Frontal cortex (tissue), 3 donors: ENCODE measurements at regions not wholly inside any gene's neighbourhood (a gene's known extent, or its start where the extent isn't known, plus 50 kb on each side); places are given as distances from the start of the nearest gene placed in this dataset.

Source experiments
- DNase-seq, 2 donors: peaks; one replicate each; pipeline ENCODE4 v3.0.0; 2012; ENCODE audit warnings: low spot score in 2 of 2
- FAIRE-seq: peaks from 2 replicates; lab custom pipeline; 2012; peaks lifted over from hg19 to GRCh38; lab: Jason Lieb, UNC
- donor health status: control.
- donor health status: control.
- donor health status: control.

GRCh38 chr1:221622389-221622788, 119.5 kb downstream of the DUSP10 start:
- no peak for DNase-seq
- FAIRE-seq: no peak

GRCh38 chr1:221625026-221625425, 116.9 kb downstream of the DUSP10 start:
- FAIRE-seq: no peak

GRCh38 chr1:221626041-221626440, 115.8 kb downstream of the DUSP10 start:
- FAIRE-seq: no peak
- no peak for DNase-seq

More at GRCh38 chr1:221625026-221625425, 116.9 kb downstream of the DUSP10 start:
- no peak for DNase-seq

- DNase-seq (no peak), FAIRE-seq (no peak)
Observed at GRCh38 chr1:221630236-221630635, 111.7 kb downstream of the DUSP10 start.

- DNase-seq: no peak
- no peak for FAIRE-seq
Observed at GRCh38 chr1:221631556-221631955, 110.3 kb downstream of the DUSP10 start.

- no peak for FAIRE-seq
- DNase-seq: no peak
Observed at GRCh38 chr1:221632072-221632471, 109.8 kb downstream of the DUSP10 start.

GRCh38 chr1:221633841-221634409, 108.0 kb downstream of the DUSP10 start:
- FAIRE-seq (peak; percentile 30), DNase-seq (no peak)

- FAIRE-seq: no peak
- no peak for DNase-seq
Observed at GRCh38 chr1:221634606-221635005, 107.3 kb downstream of the DUSP10 start.

- DNase-seq (no peak), FAIRE-seq (no peak)
Observed at GRCh38 chr1:221635305-221635704, 106.6 kb downstream of the DUSP10 start.

GRCh38 chr1:221636096-221636495, 105.8 kb downstream of the DUSP10 start:
- FAIRE-seq (no peak), DNase-seq (no peak)

- FAIRE-seq (no peak), DNase-seq (no peak)
Observed at GRCh38 chr1:221636967-221637366, 104.9 kb downstream of the DUSP10 start.

- FAIRE-seq (no peak), DNase-seq (peak in 1 of 2 donors; percentile 11)
Observed at GRCh38 chr1:221637641-221638041, 104.2 kb downstream of the DUSP10 start.

- FAIRE-seq (no peak), DNase-seq (no peak)
Observed at GRCh38 chr1:221638595-221638994, 103.3 kb downstream of the DUSP10 start.

GRCh38 chr1:221641811-221642210, 100.1 kb downstream of the DUSP10 start:
- no peak for DNase-seq
- no peak for FAIRE-seq

GRCh38 chr1:221643404-221644144, 98.3 kb downstream of the DUSP10 start:
- DNase-seq (no peak), FAIRE-seq (no peak)

- FAIRE-seq: no peak
- DNase-seq: no peak
Observed at GRCh38 chr1:221644145-221644448, 97.8 kb downstream of the DUSP10 start.

GRCh38 chr1:221644663-221645258, 97.1 kb downstream of the DUSP10 start:
- FAIRE-seq (no peak), DNase-seq (no peak)

- no peak for FAIRE-seq
- DNase-seq: no peak
Observed at GRCh38 chr1:221648201-221648600, 93.7 kb downstream of the DUSP10 start.
